ENCODE measurements at regions not wholly inside any gene's neighbourhood (a gene's known extent, or its start where the extent isn't known, plus 50 kb on each side); places are given as distances from the start of the nearest gene placed in this dataset.

- TF ChIP-seq CTCF (IDR thresholded peaks at IDR 0.05 in 2 of 3, conservative IDR thresholded peaks at IDR 0.05 in 1 of 3; ENCODE audit: borderline replicate concordance in 1 of 3, insufficient read depth in 1 of 3, low read depth in 2 of 3, low read length in 2 of 3): no peak
- TF ChIP-seq REST (IDR thresholded peaks at IDR 0.05; ENCODE audit: low read depth): no peak
- no peak for TF ChIP-seq POLR2AphosphoS5 (IDR thresholded peaks at IDR 0.05; ENCODE audit: low read depth, low read length)
- no peak for TF ChIP-seq EZH2phosphoT487 (IDR thresholded peaks at IDR 0.05; ENCODE audit: borderline replicate concordance)
- TF ChIP-seq ZNF274 (IDR thresholded peaks at IDR 0.05; ENCODE audit: low read depth, low read length): no peak
- no peak for TF ChIP-seq POLR2A (IDR thresholded peaks at IDR 0.05; ENCODE audit: borderline replicate concordance, extremely low read depth, insufficient read depth, insufficient read length)
- TF ChIP-seq ZBTB33 (IDR thresholded peaks at IDR 0.05; ENCODE audit: extremely low read depth, insufficient replicate concordance, low read length): no peak
Measured at GRCh38 chr16:6827267-6827666, 505.4 kb upstream of the RBFOX1 start.
